ENCODE measurements at regions not wholly inside any gene's neighbourhood (a gene's known extent, or its start where the extent isn't known, plus 50 kb on each side); places are given as distances from the start of the nearest gene placed in this dataset.

GRCh38 chr11:41872426-41872825 is 413.0 kb upstream of the LRRC4C start:
- TF ChIP-seq CTCF (IDR thresholded peaks at IDR 0.05), result no peak

- no peak for TF ChIP-seq CTCF (IDR thresholded peaks at IDR 0.05)
These were observed 413.4 kb upstream of the LRRC4C start for GRCh38 chr11:41872870-41873269.

GRCh38 chr11:41878095-41878494 is 418.6 kb upstream of the LRRC4C start:
- no peak for TF ChIP-seq CTCF (IDR thresholded peaks at IDR 0.05)

GRCh38 chr11:41879214-41879613 is 419.8 kb upstream of the LRRC4C start:
- no peak for TF ChIP-seq CTCF (IDR thresholded peaks at IDR 0.05)

- TF ChIP-seq CTCF (IDR thresholded peaks at IDR 0.05), result no peak
These were observed 435.6 kb upstream of the LRRC4C start for GRCh38 chr11:41895081-41895480.

GRCh38 chr11:41897991-41898390 is 438.5 kb upstream of the LRRC4C start:
- no peak for TF ChIP-seq CTCF (IDR thresholded peaks at IDR 0.05)

GRCh38 chr11:41917900-41918299 is 458.4 kb upstream of the LRRC4C start:
- TF ChIP-seq CTCF (IDR thresholded peaks at IDR 0.05), result no peak

- no peak for TF ChIP-seq CTCF (IDR thresholded peaks at IDR 0.05)
These were observed 460.9 kb upstream of the LRRC4C start for GRCh38 chr11:41920374-41920773.

All from LNCAP (cell line).